ENCODE measurements at regions not wholly inside any gene's neighbourhood (a gene's known extent, or its start where the extent isn't known, plus 50 kb on each side); places are given as distances from the start of the nearest gene placed in this dataset.

DNA sequence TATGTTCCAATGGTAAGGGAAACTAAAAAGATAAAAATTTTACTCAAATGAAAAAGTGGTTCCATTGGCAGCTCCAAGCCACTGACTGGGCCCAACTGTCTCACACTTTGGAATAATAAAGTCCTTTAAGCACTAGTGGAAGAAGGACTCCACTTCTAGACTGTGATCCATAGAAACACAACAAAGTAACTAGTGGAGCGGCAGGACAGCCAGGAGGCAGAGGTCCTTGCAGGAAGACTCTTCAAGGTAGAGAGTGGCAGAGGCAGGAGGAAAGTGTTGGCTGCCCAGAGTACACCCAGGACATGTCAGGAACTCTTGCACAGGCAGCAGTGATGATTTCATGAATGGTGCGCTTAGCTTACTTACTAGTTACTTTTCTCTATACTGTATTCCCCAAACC, 65.0 kb upstream of the CCN6 start:
- no peaks in the 10 kb centered on the region for H3K27me3 ChIP-seq (ENCODE audit: insufficient read depth, insufficient read length)
- peaks cover 2% of the 10 kb centered on the region for H3K4me1 ChIP-seq (ENCODE audit: insufficient read depth, insufficient read length)
- H3K9me3 ChIP-seq (ENCODE audit: insufficient read depth, low read length): peaks cover 8% of the 10 kb centered on the region; the same call in 1 of the 2 replicates
- no peak overlapping the region for H3K4me3 ChIP-seq (ENCODE audit: insufficient read length, low read depth)
- no peak for DNase-seq (ENCODE audit: low read depth, low spot score)
- TF ChIP-seq ZNF274 (IDR thresholded peaks at IDR 0.05; ENCODE audit: low read depth, low read length): no peak
- H3K36me3 ChIP-seq (ENCODE audit: insufficient read depth, insufficient read length, low read length): no peaks in the 10 kb centered on the region
- no peak overlapping the region for H3K9ac ChIP-seq (ENCODE audit: insufficient read length, low read depth)

- H3K27me3 ChIP-seq (ENCODE audit: insufficient read depth, insufficient read length): no peaks in the 10 kb centered on the region
- H3K9ac ChIP-seq (ENCODE audit: insufficient read length, low read depth): no peak overlapping the region
- H3K36me3 ChIP-seq (ENCODE audit: insufficient read depth, insufficient read length, low read length): no peaks in the 10 kb centered on the region
- peaks cover 8% of the 10 kb centered on the region; the same call in 1 of the 2 replicates for H3K9me3 ChIP-seq (ENCODE audit: insufficient read depth, low read length)
- TF ChIP-seq SUZ12 (IDR thresholded peaks at IDR 0.05; ENCODE audit: extremely low read depth, insufficient read depth, insufficient read length): no peak
- TF ChIP-seq ZNF274 (IDR thresholded peaks at IDR 0.05; ENCODE audit: low read depth, low read length): no peak
- no peak for TF ChIP-seq YY1 (IDR thresholded peaks at IDR 0.05; ENCODE audit: insufficient read depth, insufficient read length)
- no peak for DNase-seq (ENCODE audit: low read depth, low spot score)
- no peak overlapping the region for H3K4me3 ChIP-seq (ENCODE audit: insufficient read length, low read depth)
- peaks cover 2% of the 10 kb centered on the region for H3K4me1 ChIP-seq (ENCODE audit: insufficient read depth, insufficient read length)
These were observed 64.2 kb upstream of the CCN6 start for GRCh38 chr6:111989743-111990142.

- Histone ChIP-seq H3K4me3 (ENCODE audit: insufficient read length, low read depth) (no peak overlapping the region), H3K4me1 (ENCODE audit: insufficient read depth, insufficient read length) (no peaks in the 10 kb centered on the region), H3K9ac (ENCODE audit: insufficient read length, low read depth) (no peak overlapping the region), H3K36me3 (ENCODE audit: insufficient read depth, insufficient read length, low read length) (no peaks in the 10 kb centered on the region), H3K9me3 (ENCODE audit: insufficient read depth, low read length) (peaks cover 8% of the 10 kb centered on the region; the same call in 1 of the 2 replicates), H3K27me3 (ENCODE audit: insufficient read depth, insufficient read length) (no peaks in the 10 kb centered on the region)
- TF ChIP-seq YY1 (IDR thresholded peaks at IDR 0.05; ENCODE audit: insufficient read depth, insufficient read length) (no peak), SUZ12 (IDR thresholded peaks at IDR 0.05; ENCODE audit: extremely low read depth, insufficient read depth, insufficient read length) (no peak), ZNF274 (IDR thresholded peaks at IDR 0.05; ENCODE audit: low read depth, low read length) (no peak)
- DNase-seq (ENCODE audit: low read depth, low spot score): no peak
These were observed 63.7 kb upstream of the CCN6 start for GRCh38 chr6:111990214-111990613.

DNA sequence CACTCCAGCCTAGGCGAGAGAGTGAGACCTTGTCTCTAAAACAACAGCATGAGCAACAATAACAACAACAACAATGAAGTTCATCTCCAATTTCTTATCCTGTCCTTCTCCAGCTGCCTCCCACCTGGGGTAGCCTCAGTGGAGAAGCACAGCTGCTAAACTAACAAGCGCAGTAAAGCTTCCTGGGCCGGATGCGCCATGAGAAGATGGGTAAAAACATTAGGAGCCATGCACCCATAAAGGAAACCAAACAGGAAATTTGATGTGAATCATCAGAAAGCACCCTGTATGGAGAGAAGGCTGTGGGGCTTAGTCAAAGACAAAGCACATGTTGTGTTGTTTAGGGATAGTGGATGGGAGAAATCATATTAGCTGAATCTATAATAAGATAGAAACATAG, 61.1 kb upstream of the CCN6 start:
- no peaks in the 10 kb centered on the region for H3K4me1 ChIP-seq (ENCODE audit: insufficient read depth, insufficient read length)
- H3K9ac ChIP-seq (ENCODE audit: insufficient read length, low read depth): no peak overlapping the region
- H3K9me3 ChIP-seq (ENCODE audit: insufficient read depth, low read length): peaks cover 5% of the 10 kb centered on the region; the same call in 1 of the 2 replicates
- H3K36me3 ChIP-seq (ENCODE audit: insufficient read depth, insufficient read length, low read length): no peaks in the 10 kb centered on the region
- TF ChIP-seq YY1 (IDR thresholded peaks at IDR 0.05; ENCODE audit: insufficient read depth, insufficient read length) (no peak), SUZ12 (IDR thresholded peaks at IDR 0.05; ENCODE audit: extremely low read depth, insufficient read depth, insufficient read length) (no peak)
- peaks cover 8% of the 10 kb centered on the region for H3K27me3 ChIP-seq (ENCODE audit: insufficient read depth, insufficient read length)
- H3K4me3 ChIP-seq (ENCODE audit: insufficient read length, low read depth): no peak overlapping the region
- no peak for DNase-seq (ENCODE audit: low read depth, low spot score)

GRCh38 chr6:111993342-111993741, 60.6 kb upstream of the CCN6 start:
- H3K4me3 ChIP-seq (ENCODE audit: insufficient read length, low read depth): no peak overlapping the region
- no peak for DNase-seq (ENCODE audit: low read depth, low spot score)
- peaks cover 8% of the 10 kb centered on the region for H3K27me3 ChIP-seq (ENCODE audit: insufficient read depth, insufficient read length)
- no peaks in the 10 kb centered on the region for H3K4me1 ChIP-seq (ENCODE audit: insufficient read depth, insufficient read length)
- no peaks in the 10 kb centered on the region for H3K36me3 ChIP-seq (ENCODE audit: insufficient read depth, insufficient read length, low read length)
- no peak overlapping the region for H3K9ac ChIP-seq (ENCODE audit: insufficient read length, low read depth)
- H3K9me3 ChIP-seq (ENCODE audit: insufficient read depth, low read length): 0 out of 2 replicates have a peak, but pooled peaks cover under 1% of the 10 kb centered on the region
- TF ChIP-seq YY1 (IDR thresholded peaks at IDR 0.05; ENCODE audit: insufficient read depth, insufficient read length) (no peak), SUZ12 (IDR thresholded peaks at IDR 0.05; ENCODE audit: extremely low read depth, insufficient read depth, insufficient read length) (no peak), ZNF274 (IDR thresholded peaks at IDR 0.05; ENCODE audit: low read depth, low read length) (no peak)

DNA sequence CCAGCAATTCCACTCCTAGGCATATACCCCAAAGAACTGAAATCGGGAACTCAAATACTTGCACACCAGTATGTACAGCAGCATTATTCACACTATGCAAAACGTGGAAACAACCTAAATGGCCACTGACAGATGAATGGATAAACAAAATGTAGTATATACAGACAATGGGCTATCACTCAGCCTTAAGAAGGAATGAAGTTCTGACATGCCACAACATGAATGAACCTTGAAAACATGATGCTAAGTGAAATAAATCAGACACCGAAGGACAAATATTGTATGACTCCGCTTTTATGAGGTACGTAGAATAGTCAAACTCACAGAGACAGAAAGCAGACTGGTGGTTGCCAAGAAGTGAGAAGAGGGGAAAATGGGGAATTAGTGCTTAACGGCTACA, 59.1 kb upstream of the CCN6 start:
- Histone ChIP-seq H3K4me1 (ENCODE audit: insufficient read depth, insufficient read length) (no peaks in the 10 kb centered on the region), H3K4me3 (ENCODE audit: insufficient read length, low read depth) (no peak overlapping the region), H3K9me3 (ENCODE audit: insufficient read depth, low read length) (no peaks in the 10 kb centered on the region), H3K27me3 (ENCODE audit: insufficient read depth, insufficient read length) (peaks cover 8% of the 10 kb centered on the region), H3K36me3 (ENCODE audit: insufficient read depth, insufficient read length, low read length) (no peaks in the 10 kb centered on the region), H3K9ac (ENCODE audit: insufficient read length, low read depth) (no peak overlapping the region)
- TF ChIP-seq SUZ12 (IDR thresholded peaks at IDR 0.05; ENCODE audit: extremely low read depth, insufficient read depth, insufficient read length): no peak
- TF ChIP-seq ZNF274 (IDR thresholded peaks at IDR 0.05; ENCODE audit: low read depth, low read length): no peak
- TF ChIP-seq YY1 (IDR thresholded peaks at IDR 0.05; ENCODE audit: insufficient read depth, insufficient read length): no peak
- DNase-seq (ENCODE audit: low read depth, low spot score): no peak

GRCh38 chr6:111995404-111995803, 58.5 kb upstream of the CCN6 start:
- H3K9me3 ChIP-seq (ENCODE audit: insufficient read depth, low read length): no peaks in the 10 kb centered on the region
- TF ChIP-seq SUZ12 (IDR thresholded peaks at IDR 0.05; ENCODE audit: extremely low read depth, insufficient read depth, insufficient read length): no peak
- TF ChIP-seq ZNF274 (IDR thresholded peaks at IDR 0.05; ENCODE audit: low read depth, low read length): no peak
- no peak for TF ChIP-seq YY1 (IDR thresholded peaks at IDR 0.05; ENCODE audit: insufficient read depth, insufficient read length)
- peaks cover 8% of the 10 kb centered on the region for H3K27me3 ChIP-seq (ENCODE audit: insufficient read depth, insufficient read length)
- no peak overlapping the region for H3K9ac ChIP-seq (ENCODE audit: insufficient read length, low read depth)
- no peak for DNase-seq (ENCODE audit: low read depth, low spot score)
- no peak overlapping the region for H3K4me3 ChIP-seq (ENCODE audit: insufficient read length, low read depth)
- H3K36me3 ChIP-seq (ENCODE audit: insufficient read depth, insufficient read length, low read length): no peaks in the 10 kb centered on the region
- H3K4me1 ChIP-seq (ENCODE audit: insufficient read depth, insufficient read length): no peaks in the 10 kb centered on the region
